IMR-90 (cell line): ENCODE measurements at regions not wholly inside any gene's neighbourhood (a gene's known extent, or its start where the extent isn't known, plus 50 kb on each side); places are given as distances from the start of the nearest gene placed in this dataset.

Source experiments
- ATAC-seq: fragments of 200-7000 bp; cut with Tn5 transposase; 2 replicates; pipeline ENCODE4 v1.9.1; 2020; ENCODE audit warnings: low read depth, mild to moderate bottlenecking, moderate library complexity
- BruUV-seq: library from RNA; stranded (reverse); fragments of 400-500 nt; replicated peaks from 2 replicates; lab custom pipeline; 2021; lab: Mats Ljungman, UMichigan
- CTCF ChIA-PET: fragments of 300-600 bp; formaldehyde crosslinking; extraction: SDS; loops from one replicate; lab custom pipeline; 2021; ENCODE audit warnings: antibody characterized with exemption; lab: Yijun Ruan, JAX
- POLR2A ChIA-PET: fragments of 300-600 bp; sonication (Branson Sonifier 250); formaldehyde crosslinking; loops from one replicate; lab custom pipeline; 2022; ENCODE audit warnings: antibody characterized with exemption; ENCODE audit not compliant: unreplicated experiment; lab: Charles Lee
- DNase-seq: peaks from one replicate; pipeline ENCODE4 v3.0.0; 2013
- H2AFZ ChIP-seq: replicated peaks from 2 replicates; pipeline ENCODE3; 2013; ENCODE audit warnings: low read length, mild to moderate bottlenecking; ENCODE audit not compliant: poor library complexity
- H2AK5ac ChIP-seq: 2 replicates; pipeline ENCODE4 v1.6.1; 2013; ENCODE audit warnings: low read depth, low read length, inconsistent platforms
- H2AK9ac ChIP-seq: replicated peaks from 2 replicates; pipeline ENCODE3; 2013; ENCODE audit warnings: mild to moderate bottlenecking, low read depth, low read length, moderate library complexity; ENCODE audit not compliant: poor library complexity
- H2BK120ac ChIP-seq: 2 replicates; pipeline ENCODE4 v1.6.1; 2013; ENCODE audit warnings: low read depth, low read length, inconsistent platforms
- H2BK15ac ChIP-seq: 3 replicates; pipeline ENCODE4 v1.6.1; 2013; ENCODE audit warnings: low read depth, low read length, inconsistent platforms
- H2BK20ac ChIP-seq: 2 replicates; pipeline ENCODE4 v1.6.1; 2013; ENCODE audit warnings: low read depth, mild to moderate bottlenecking, inconsistent platforms, low read length, moderate library complexity
- H2BK5ac ChIP-seq: 2 replicates; pipeline ENCODE4 v1.6.1; 2013; ENCODE audit warnings: mild to moderate bottlenecking, low read depth, low read length, inconsistent platforms; ENCODE audit not compliant: poor library complexity, severe bottlenecking
- H3K14ac ChIP-seq: replicated peaks from 2 replicates; pipeline ENCODE4 v1.6.1; 2013; ENCODE audit warnings: low read depth, low read length, inconsistent platforms
- H3K18ac ChIP-seq: 2 replicates; pipeline ENCODE4 v1.6.1; 2013; ENCODE audit warnings: low read depth, low read length, control low read depth
- H3K23ac ChIP-seq: 2 replicates; pipeline ENCODE4 v1.6.1; 2013; ENCODE audit warnings: low read depth, low read length, inconsistent platforms
- H3K27ac ChIP-seq: 2 replicates; pipeline ENCODE4 v1.5.1; 2013; ENCODE audit warnings: mild to moderate bottlenecking, control low read depth, low read length; ENCODE audit not compliant: insufficient read depth
- H3K27me3 ChIP-seq: 2 replicates; pipeline ENCODE4 v1.6.1; 2013; ENCODE audit warnings: low read length; ENCODE audit not compliant: control insufficient read depth, insufficient read depth
- H3K36me3 ChIP-seq: 2 replicates; pipeline ENCODE4 v1.6.1; 2013; ENCODE audit warnings: low read length, mixed read lengths; ENCODE audit not compliant: control insufficient read depth, insufficient read depth
- H3K4ac ChIP-seq: 2 replicates; pipeline ENCODE4 v1.6.1; 2013; ENCODE audit warnings: low read depth, low read length, inconsistent platforms
- H3K4me1 ChIP-seq: 2 replicates; pipeline ENCODE4 v1.6.1; 2013; ENCODE audit warnings: low read length, mixed read lengths; ENCODE audit not compliant: control insufficient read depth, insufficient read depth
- H3K4me2 ChIP-seq: 2 replicates; pipeline ENCODE4 v1.6.1; 2013; ENCODE audit warnings: low read depth, mild to moderate bottlenecking, control low read depth, low read length, moderate library complexity
- H3K4me3 ChIP-seq: 2 replicates; pipeline ENCODE4 v1.5.1; 2013; ENCODE audit warnings: low read depth, mild to moderate bottlenecking, control low read depth, low read length, moderate library complexity; ENCODE audit not compliant: insufficient read depth
- H3K56ac ChIP-seq: 2 replicates; pipeline ENCODE4 v1.6.1; 2013; ENCODE audit warnings: low read length, inconsistent platforms; ENCODE audit not compliant: insufficient read depth; ENCODE audit errors: extremely low read depth
- H3K79me1 ChIP-seq, 2 experiments: 2 replicates each; pipeline ENCODE4 v1.6.1; 2013; ENCODE audit warnings: low read length in 2 of 2, inconsistent platforms in 1 of 2, low read depth in 1 of 2
- H3K9ac ChIP-seq: 2 replicates; pipeline ENCODE4 v1.6.1; 2013; ENCODE audit warnings: low read depth, low read length, control low read depth
- H3K9me1 ChIP-seq: 2 replicates; pipeline ENCODE4 v1.6.1; 2013; ENCODE audit warnings: low read length, inconsistent platforms; ENCODE audit not compliant: insufficient read depth
- H3K9me3 ChIP-seq: 2 replicates; pipeline ENCODE4 v1.6.1; 2013; ENCODE audit warnings: low read length; ENCODE audit not compliant: control insufficient read depth, insufficient read depth
- H4K20me1 ChIP-seq: 2 replicates; pipeline ENCODE4 v1.6.1; 2013; ENCODE audit warnings: low read length, inconsistent platforms; ENCODE audit not compliant: insufficient read depth
- H4K5ac ChIP-seq: 2 replicates; pipeline ENCODE4 v1.6.1; 2013; ENCODE audit warnings: mild to moderate bottlenecking, low read depth, low read length, control low read depth
- H4K8ac ChIP-seq, 2 experiments: 2 replicates each; pipeline ENCODE4 v1.6.1; 2013; ENCODE audit warnings: low read depth in 2 of 2, low read length in 2 of 2, control low read depth in 1 of 2, inconsistent platforms in 1 of 2
- H4K91ac ChIP-seq: 2 replicates; pipeline ENCODE4 v1.6.1; 2013; ENCODE audit warnings: low read depth, low read length, inconsistent platforms; ENCODE audit not compliant: insufficient read depth
- BHLHE40 ChIP-seq: fragments of 150-350 bp; IDR thresholded peaks from 2 replicates; pipeline ENCODE4 v1.6.1; 2016; ENCODE audit warnings: mild to moderate bottlenecking, low read depth, low read length
- whole genome bisulfite sequencing, 2 experiments: methylation state at CpG; one replicate each; pipeline versions ENCODE4 v1.1.5 to v1.1.7; 2013; ENCODE audit warnings: missing lambda C conversion rate in 2 of 2; ENCODE audit not compliant: insufficient read length in 1 of 2; ENCODE audit errors: extremely low coverage in 2 of 2; 5-methylcytosine and 5-hydroxymethylcytosine counted together
- dilution Hi-C: fragments of 300-500 bp; cut with HindIII; formaldehyde crosslinking; loops from one replicate; pipeline ENCODE4 v1.14.3; 2018; ENCODE audit warnings: low sequenced_read_pairs; ENCODE audit not compliant: unreplicated experiment
- in situ Hi-C: fragments of 300-500 bp; cut with MboI; formaldehyde crosslinking; loops from 3 replicates; pipeline ENCODE4 v1.14.3; 2019; ENCODE audit warnings: low sequenced_read_pairs, inconsistent platforms, mixed read lengths
- intact Hi-C: fragments of 100-400 bp; cut with micrococcal nuclease; formaldehyde crosslinking; loops from 2 replicates; pipeline ENCODE4 v1.10.0; 2022

- no peaks in the 10 kb centered on the region for H3K36me3 ChIP-seq
- H3K9ac ChIP-seq, result no peak overlapping the region
- no CpG with 5 or more reads among the region's 4 CpGs for WGBS, 2 experiments
- in situ Hi-C loops (no loop called here), dilution Hi-C loops (no loop called here), intact Hi-C loops (no loop called here)
- no peak overlapping the region for H3K4me2 ChIP-seq
- H2AK5ac ChIP-seq, result no peak overlapping the region
- no peaks in the 10 kb centered on the region for H3K9me3 ChIP-seq
- no peak for TF ChIP-seq BHLHE40
- no peak overlapping the region for H2AK9ac ChIP-seq
- no peak overlapping the region for H2AFZ ChIP-seq
- no peak overlapping the region for H2BK120ac ChIP-seq
- ChIA-PET POLR2A (no interaction called here), CTCF (interaction anchor here (0.6 kb wide), 1 partner anchor 312 kb away, joined by 3 read pairs; no protein-coding TSS in a partner anchor)
- no peak overlapping the region for H4K8ac ChIP-seq
- no peak overlapping the region for H3K4ac ChIP-seq
- no peak overlapping the region for H2BK15ac ChIP-seq
- no peaks in the 10 kb centered on the region for H3K4me1 ChIP-seq
- H4K91ac ChIP-seq, result no peak overlapping the region
- H2BK5ac ChIP-seq, result no peak overlapping the region
- H2BK20ac ChIP-seq, result no peak overlapping the region
- no peak overlapping the region for H3K56ac ChIP-seq
- H3K9me1 ChIP-seq, result no peaks in the 10 kb centered on the region
- H3K18ac ChIP-seq, result no peak overlapping the region
- no peak overlapping the region for H3K4me3 ChIP-seq
- H3K23ac ChIP-seq, result no peak overlapping the region
- H4K20me1 ChIP-seq, result no peaks in the 10 kb centered on the region
- no peaks in the 10 kb centered on the region for H3K27me3 ChIP-seq
- no peak overlapping the region for H3K27ac ChIP-seq
- no TSS peak for BruUV-seq
- 0 out of 4 replicates have a peak, but pooled peaks cover 0 to 5% of the 10 kb centered on the region in 2 experiments for H3K79me1 ChIP-seq
- no peak for ATAC-seq
- no peak overlapping the region for H4K5ac ChIP-seq
- H3K14ac ChIP-seq, result no peak overlapping the region
- DNase-seq, result no peak
These were observed 2132.8 kb upstream of the CELF4 start for GRCh38 chr18:39698436-39698835.
